Endodermal cell (in vitro differentiated cells): ENCODE measurements at regions not wholly inside any gene's neighbourhood (a gene's known extent, or its start where the extent isn't known, plus 50 kb on each side); places are given as distances from the start of the nearest gene placed in this dataset.

Source experiments
- DNase-seq: peaks from one replicate; pipeline ENCODE4 v3.0.0-alpha.2; 2017
- H3K27ac ChIP-seq: 2 replicates; pipeline ENCODE4 v1.5.1; 2013; ENCODE audit warnings: mild to moderate bottlenecking, low read depth, low read length, moderate library complexity
- H3K27me3 ChIP-seq: 2 replicates; pipeline ENCODE4 v1.6.1; 2013; ENCODE audit warnings: mild to moderate bottlenecking, low read length, moderate library complexity; ENCODE audit not compliant: insufficient read depth, control insufficient read depth, poor library complexity, severe bottlenecking
- H3K36me3 ChIP-seq: 2 replicates; pipeline ENCODE4 v1.7.0; 2013; ENCODE audit warnings: mild to moderate bottlenecking, low read length, moderate library complexity; ENCODE audit not compliant: control insufficient read depth, insufficient read depth
- H3K4me1 ChIP-seq: one replicate; pipeline ENCODE4 v1.7.0; 2013; ENCODE audit warnings: low read length; ENCODE audit not compliant: control insufficient read depth, insufficient read depth
- H3K4me3 ChIP-seq: 2 replicates; pipeline ENCODE4 v1.5.1; 2013; ENCODE audit warnings: mild to moderate bottlenecking, low read length, moderate library complexity
- H3K9ac ChIP-seq: 2 replicates; pipeline ENCODE4 v1.6.1; 2013; ENCODE audit warnings: mild to moderate bottlenecking, low read length, moderate library complexity; ENCODE audit not compliant: poor library complexity, severe bottlenecking; ENCODE audit errors: extremely low read depth
- H3K9me3 ChIP-seq: 2 replicates; pipeline ENCODE4 v1.6.1; 2013; ENCODE audit warnings: mild to moderate bottlenecking, low read length, moderate library complexity; ENCODE audit not compliant: control insufficient read depth
- H3K27ac Mint-ChIP-seq: 2 replicates; pipeline ENCODE4 v1.8.0; 2020; ENCODE audit warnings: mixed read lengths
- H3K27me3 Mint-ChIP-seq: 2 replicates; pipeline ENCODE4 v1.8.0; 2021; ENCODE audit warnings: mild to moderate bottlenecking, mixed read lengths; ENCODE audit not compliant: insufficient read depth
- H3K36me3 Mint-ChIP-seq: 2 replicates; pipeline ENCODE4 v1.8.0; 2020; ENCODE audit warnings: low read depth, mixed read lengths
- H3K4me1 Mint-ChIP-seq: 2 replicates; pipeline ENCODE4 v1.8.0; 2020; ENCODE audit warnings: mixed read lengths
- H3K4me3 Mint-ChIP-seq: 2 replicates; pipeline ENCODE4 v1.8.0; 2020; ENCODE audit warnings: mild to moderate bottlenecking, moderate library complexity, mixed read lengths
- H3K9me3 Mint-ChIP-seq: 2 replicates; pipeline ENCODE4 v1.8.0; 2020; ENCODE audit warnings: mild to moderate bottlenecking, mixed read lengths
- CTCF ChIP-seq: fragments of 200-600 bp; sonication (generic); conservative IDR thresholded peaks from 2 replicates; pipeline ENCODE4 v1.5.0; 2021; ENCODE audit warnings: antibody characterized with exemption, mild to moderate bottlenecking
- WGBS, 2 experiments: methylation state at CpG; one replicate each; pipeline versions ENCODE4 v1.1.5 to v1.1.7; 2013; ENCODE audit warnings: missing lambda C conversion rate in 2 of 2, mixed read lengths in 1 of 2; ENCODE audit not compliant: insufficient coverage in 1 of 2, insufficient read length in 1 of 2; 5-methylcytosine and 5-hydroxymethylcytosine counted together

DNA sequence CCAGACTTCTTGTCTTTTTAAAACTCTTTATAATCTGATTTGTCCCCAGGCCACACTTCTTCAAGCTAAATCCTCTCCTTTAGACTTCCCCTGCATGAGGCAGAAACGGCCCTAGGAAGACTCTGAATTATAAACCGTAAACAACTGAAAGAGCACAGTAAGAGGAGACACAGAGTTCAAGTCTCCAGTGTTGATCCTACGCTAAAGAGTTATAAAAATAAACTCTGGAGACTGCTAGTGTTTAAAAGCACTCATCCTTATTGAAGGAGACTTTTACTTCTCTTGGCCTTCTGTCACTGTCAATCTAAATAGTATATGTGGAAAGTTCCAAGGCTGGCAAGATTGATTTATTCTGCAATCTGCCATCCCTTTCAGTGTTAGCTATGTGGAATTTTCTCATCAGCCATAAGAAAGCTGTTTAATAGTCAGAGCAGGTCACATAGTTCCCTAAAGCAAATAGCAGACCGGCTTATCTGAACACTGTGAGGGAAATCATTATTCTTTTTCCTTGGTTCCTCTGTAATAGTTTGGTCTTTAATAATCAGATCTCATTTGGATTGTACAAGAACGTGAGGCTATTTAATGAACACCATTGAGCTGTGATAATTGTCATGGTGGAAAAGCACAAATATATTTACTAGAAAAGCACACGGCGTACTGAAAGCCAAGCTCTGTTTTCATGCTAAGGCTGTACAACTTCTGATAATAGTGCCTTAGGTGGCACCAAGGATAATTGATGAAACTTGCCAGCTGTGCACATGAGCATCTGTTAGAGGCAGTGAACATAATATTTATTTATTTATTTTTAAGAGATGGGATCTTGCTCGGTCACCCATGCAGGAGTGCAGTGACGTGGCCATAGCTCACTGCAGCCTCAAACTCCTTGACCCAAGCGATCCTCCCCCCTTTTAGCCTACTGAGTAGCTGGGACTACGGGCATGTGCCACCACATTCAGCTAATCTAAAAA, 157.7 kb downstream of the CEP135 start:
- H3K27ac Mint-ChIP-seq: no peak overlapping the region
- WGBS, 2 experiments: 92 to 97% methylated on average over 8 to 11 of the region's 11 CpGs
- no peak for DNase-seq
- Histone ChIP-seq H3K27ac (peak overlapping the region; percentile 81), H3K4me1 (no peaks in the 10 kb centered on the region), H3K36me3 (no peaks in the 10 kb centered on the region), H3K4me3 (no peak overlapping the region), H3K9ac (no peak overlapping the region), H3K27me3 (no peaks in the 10 kb centered on the region), H3K9me3 (no peaks in the 10 kb centered on the region)
- peaks cover 2% of the 10 kb centered on the region for H3K36me3 Mint-ChIP-seq
- no peaks in the 10 kb centered on the region for H3K9me3 Mint-ChIP-seq
- no peaks in the 10 kb centered on the region for H3K27me3 Mint-ChIP-seq
- peaks cover 4% of the 10 kb centered on the region for H3K4me1 Mint-ChIP-seq
- no peak overlapping the region for H3K4me3 Mint-ChIP-seq
- no peak for TF ChIP-seq CTCF

DNA sequence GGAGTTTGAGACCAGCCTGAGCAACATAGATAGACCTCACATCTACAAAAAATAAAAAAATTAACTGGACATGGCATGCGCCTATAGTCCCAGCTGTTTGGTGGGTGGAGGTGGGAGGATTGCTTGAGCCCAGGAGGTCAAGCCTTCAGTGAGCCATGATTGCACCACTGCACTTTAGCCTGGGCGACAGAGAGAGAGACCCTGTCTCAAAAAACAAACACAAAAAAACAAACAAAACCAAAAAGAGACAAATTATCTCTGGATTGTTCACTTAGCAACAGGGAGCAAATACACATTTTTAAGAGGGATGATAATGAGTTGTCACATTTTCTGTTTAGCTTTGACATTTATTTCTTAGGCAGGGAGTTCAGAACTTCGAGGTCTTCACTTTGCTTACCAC, 155.4 kb downstream of the CEP135 start:
- no peak for TF ChIP-seq CTCF
- Mint-ChIP-seq H3K27me3 (no peaks in the 10 kb centered on the region), H3K9me3 (no peaks in the 10 kb centered on the region), H3K27ac (no peak overlapping the region), H3K36me3 (peaks cover 2% of the 10 kb centered on the region), H3K4me1 (peaks cover 4% of the 10 kb centered on the region), H3K4me3 (no peak overlapping the region)
- 99% methylated on average over 3 of the region's 3 CpGs; no CpG with 5 or more reads in 1 of the 2 experiments for WGBS, 2 experiments
- Histone ChIP-seq H3K4me1 (no peaks in the 10 kb centered on the region), H3K36me3 (no peaks in the 10 kb centered on the region), H3K9ac (no peak overlapping the region), H3K27ac (no peak overlapping the region), H3K27me3 (no peaks in the 10 kb centered on the region), H3K9me3 (no peaks in the 10 kb centered on the region), H3K4me3 (no peak overlapping the region)
- no peak for DNase-seq

DNA sequence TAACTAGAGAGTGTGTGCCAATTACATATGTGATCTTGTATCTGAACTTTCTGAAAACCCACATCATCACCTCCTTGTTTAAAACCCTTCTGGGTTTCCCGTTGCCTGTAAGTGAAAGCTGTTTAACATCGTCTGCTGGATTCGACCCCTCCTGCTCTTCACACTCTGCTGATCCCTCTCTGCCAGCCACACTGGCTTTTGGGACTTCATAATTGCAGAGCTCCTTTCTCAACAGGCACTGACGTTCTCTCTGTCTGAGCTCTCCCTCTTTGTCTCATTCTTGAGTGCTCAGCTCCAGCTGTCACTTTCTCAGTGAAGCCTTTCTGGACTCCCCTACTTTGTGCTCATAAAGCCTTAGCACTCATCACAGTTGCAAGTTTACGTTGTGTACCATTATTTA, 153.9 kb downstream of the CEP135 start:
- no peak overlapping the region for H3K27ac Mint-ChIP-seq

More for the DNA sequence above, 153.9 kb downstream of the CEP135 start:
- Mint-ChIP-seq H3K4me1 (peaks cover 4% of the 10 kb centered on the region), H3K27me3 (no peaks in the 10 kb centered on the region), H3K9me3 (no peaks in the 10 kb centered on the region), H3K36me3 (peaks cover 2% of the 10 kb centered on the region), H3K4me3 (no peak overlapping the region)
- H3K9me3 ChIP-seq: no peaks in the 10 kb centered on the region
- peak overlapping the region; percentile 21 for H3K27ac ChIP-seq
- H3K4me3 ChIP-seq: no peak overlapping the region
- no peaks in the 10 kb centered on the region for H3K27me3 ChIP-seq
- H3K9ac ChIP-seq: no peak overlapping the region
- 55 to 78% methylated on average over 5 of the region's 5 CpGs for WGBS, 2 experiments
- H3K36me3 ChIP-seq: no peaks in the 10 kb centered on the region
- no peaks in the 10 kb centered on the region for H3K4me1 ChIP-seq
- DNase-seq: no peak
- TF ChIP-seq CTCF: no peak
